ENCODE measurements at regions not wholly inside any gene's neighbourhood (a gene's known extent, or its start where the extent isn't known, plus 50 kb on each side); places are given as distances from the start of the nearest gene placed in this dataset.

DNA sequence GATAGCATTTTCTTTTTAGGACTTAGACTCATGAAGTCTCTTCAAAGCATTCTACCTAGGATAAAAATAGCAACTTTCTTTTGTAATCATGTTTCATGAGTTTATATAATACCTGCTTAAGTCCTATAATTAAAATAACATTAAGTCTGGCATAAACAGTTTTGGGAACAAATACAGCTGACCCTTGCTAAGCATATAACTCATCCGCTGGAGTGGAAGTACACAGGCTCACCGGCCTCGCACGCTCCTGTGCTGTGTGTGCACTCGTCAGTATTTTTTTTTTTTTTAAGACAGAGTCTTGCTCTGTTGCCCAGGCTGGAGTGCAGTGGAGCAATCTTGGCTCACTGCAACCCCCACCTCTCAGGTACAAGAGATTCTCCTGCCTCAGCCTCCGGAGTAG lies 221.8 kb downstream of the ADAMTS15 start:
- TF ChIP-seq, protein P1, sequence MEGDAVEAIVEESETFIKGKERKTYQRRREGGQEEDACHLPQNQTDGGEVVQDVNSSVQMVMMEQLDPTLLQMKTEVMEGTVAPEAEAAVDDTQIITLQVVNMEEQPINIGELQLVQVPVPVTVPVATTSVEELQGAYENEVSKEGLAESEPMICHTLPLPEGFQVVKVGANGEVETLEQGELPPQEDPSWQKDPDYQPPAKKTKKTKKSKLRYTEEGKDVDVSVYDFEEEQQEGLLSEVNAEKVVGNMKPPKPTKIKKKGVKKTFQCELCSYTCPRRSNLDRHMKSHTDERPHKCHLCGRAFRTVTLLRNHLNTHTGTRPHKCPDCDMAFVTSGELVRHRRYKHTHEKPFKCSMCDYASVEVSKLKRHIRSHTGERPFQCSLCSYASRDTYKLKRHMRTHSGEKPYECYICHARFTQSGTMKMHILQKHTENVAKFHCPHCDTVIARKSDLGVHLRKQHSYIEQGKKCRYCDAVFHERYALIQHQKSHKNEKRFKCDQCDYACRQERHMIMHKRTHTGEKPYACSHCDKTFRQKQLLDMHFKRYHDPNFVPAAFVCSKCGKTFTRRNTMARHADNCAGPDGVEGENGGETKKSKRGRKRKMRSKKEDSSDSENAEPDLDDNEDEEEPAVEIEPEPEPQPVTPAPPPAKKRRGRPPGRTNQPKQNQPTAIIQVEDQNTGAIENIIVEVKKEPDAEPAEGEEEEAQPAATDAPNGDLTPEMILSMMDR (IDR thresholded peaks at IDR 0.05; ENCODE audit: insufficient read depth, low read length) = no peak
- no peak for TF ChIP-seq GABPA (IDR thresholded peaks at IDR 0.05; ENCODE audit: low read depth)
- no peak for TF ChIP-seq POLR2AphosphoS5 (IDR thresholded peaks at IDR 0.05; ENCODE audit: low read depth)
- TF ChIP-seq REST (IDR thresholded peaks at IDR 0.05; ENCODE audit: insufficient replicate concordance, low read depth) = no peak
- TF ChIP-seq SPI1 (IDR thresholded peaks at IDR 0.05; ENCODE audit: borderline replicate concordance, low read depth) = no peak
